ENCODE measurements at regions not wholly inside any gene's neighbourhood (a gene's known extent, or its start where the extent isn't known, plus 50 kb on each side); places are given as distances from the start of the nearest gene placed in this dataset.

- TF ChIP-seq THRB (CRISPR knock-in tag; conservative IDR thresholded peaks at IDR 0.05) (0 out of 2 replicates have a peak, but pooled peaks have one; percentile 20), FOXA1 (IDR thresholded peaks at IDR 0.05; ENCODE audit: borderline replicate concordance) (no peak), ZNF41 (CRISPR knock-in tag; conservative IDR thresholded peaks at IDR 0.05) (peak; percentile 56; the same call in 1 of the 2 replicates), MYC (IDR thresholded peaks at IDR 0.05; ENCODE audit: low read depth, low read length) (no peak), MYC (CRISPR knock-in tag; IDR thresholded peaks at IDR 0.05; ENCODE audit: borderline replicate concordance, low read depth) (no peak), ZNF134 (CRISPR knock-in tag; conservative IDR thresholded peaks at IDR 0.05) (0 out of 2 replicates have a peak, but pooled peaks have one; percentile 36), MEF2D (tag; conservative IDR thresholded peaks at IDR 0.05; ENCODE audit: low read depth) (0 out of 2 replicates have a peak, but pooled peaks have one; percentile 22), CXXC5 (CRISPR knock-in tag; IDR thresholded peaks at IDR 0.05) (peak; percentile 40), ZSCAN32 (CRISPR knock-in tag; IDR thresholded peaks at IDR 0.05) (peak; percentile 79), ZC3H8 (IDR thresholded peaks at IDR 0.05) (no peak), GATAD2B (IDR thresholded peaks at IDR 0.05; ENCODE audit: borderline replicate concordance) (no peak), GABPA (tag; conservative IDR thresholded peaks at IDR 0.05; ENCODE audit: low read depth) (no peak), CBX2 (IDR thresholded peaks at IDR 0.05; ENCODE audit: insufficient read depth, low read length, poor library complexity, severe bottlenecking) (no peak), GABPB2 (CRISPR knock-in tag; conservative IDR thresholded peaks at IDR 0.05) (no peak), ADNP (tag; IDR thresholded peaks at IDR 0.05) (no peak), ZBTB1 (CRISPR knock-in tag; IDR thresholded peaks at IDR 0.05; ENCODE audit: borderline replicate concordance, low read depth) (no peak), PRMT5 (CRISPR knock-in tag; IDR thresholded peaks at IDR 0.05) (peak; percentile 87; the same call in 1 of the 2 replicates), PTBP1 (IDR thresholded peaks at IDR 0.05; ENCODE audit: low read depth, low read length) (no peak), RFX1 (IDR thresholded peaks at IDR 0.05) (no peak)
- TF ChIP-seq, protein P1, sequence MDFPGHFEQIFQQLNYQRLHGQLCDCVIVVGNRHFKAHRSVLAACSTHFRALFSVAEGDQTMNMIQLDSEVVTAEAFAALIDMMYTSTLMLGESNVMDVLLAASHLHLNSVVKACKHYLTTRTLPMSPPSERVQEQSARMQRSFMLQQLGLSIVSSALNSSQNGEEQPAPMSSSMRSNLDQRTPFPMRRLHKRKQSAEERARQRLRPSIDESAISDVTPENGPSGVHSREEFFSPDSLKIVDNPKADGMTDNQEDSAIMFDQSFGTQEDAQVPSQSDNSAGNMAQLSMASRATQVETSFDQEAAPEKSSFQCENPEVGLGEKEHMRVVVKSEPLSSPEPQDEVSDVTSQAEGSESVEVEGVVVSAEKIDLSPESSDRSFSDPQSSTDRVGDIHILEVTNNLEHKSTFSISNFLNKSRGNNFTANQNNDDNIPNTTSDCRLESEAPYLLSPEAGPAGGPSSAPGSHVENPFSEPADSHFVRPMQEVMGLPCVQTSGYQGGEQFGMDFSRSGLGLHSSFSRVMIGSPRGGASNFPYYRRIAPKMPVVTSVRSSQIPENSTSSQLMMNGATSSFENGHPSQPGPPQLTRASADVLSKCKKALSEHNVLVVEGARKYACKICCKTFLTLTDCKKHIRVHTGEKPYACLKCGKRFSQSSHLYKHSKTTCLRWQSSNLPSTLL (IDR thresholded peaks at IDR 0.05): no peak
- TF ChIP-seq, protein P2, sequence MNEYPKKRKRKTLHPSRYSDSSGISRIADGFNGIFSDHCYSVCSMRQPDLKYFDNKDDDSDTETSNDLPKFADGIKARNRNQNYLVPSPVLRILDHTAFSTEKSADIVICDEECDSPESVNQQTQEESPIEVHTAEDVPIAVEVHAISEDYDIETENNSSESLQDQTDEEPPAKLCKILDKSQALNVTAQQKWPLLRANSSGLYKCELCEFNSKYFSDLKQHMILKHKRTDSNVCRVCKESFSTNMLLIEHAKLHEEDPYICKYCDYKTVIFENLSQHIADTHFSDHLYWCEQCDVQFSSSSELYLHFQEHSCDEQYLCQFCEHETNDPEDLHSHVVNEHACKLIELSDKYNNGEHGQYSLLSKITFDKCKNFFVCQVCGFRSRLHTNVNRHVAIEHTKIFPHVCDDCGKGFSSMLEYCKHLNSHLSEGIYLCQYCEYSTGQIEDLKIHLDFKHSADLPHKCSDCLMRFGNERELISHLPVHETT (CRISPR knock-in tag; conservative IDR thresholded peaks at IDR 0.05 in 1 of 2, IDR thresholded peaks at IDR 0.05 in 1 of 2): no peak
- TF ChIP-seq, protein P3, sequence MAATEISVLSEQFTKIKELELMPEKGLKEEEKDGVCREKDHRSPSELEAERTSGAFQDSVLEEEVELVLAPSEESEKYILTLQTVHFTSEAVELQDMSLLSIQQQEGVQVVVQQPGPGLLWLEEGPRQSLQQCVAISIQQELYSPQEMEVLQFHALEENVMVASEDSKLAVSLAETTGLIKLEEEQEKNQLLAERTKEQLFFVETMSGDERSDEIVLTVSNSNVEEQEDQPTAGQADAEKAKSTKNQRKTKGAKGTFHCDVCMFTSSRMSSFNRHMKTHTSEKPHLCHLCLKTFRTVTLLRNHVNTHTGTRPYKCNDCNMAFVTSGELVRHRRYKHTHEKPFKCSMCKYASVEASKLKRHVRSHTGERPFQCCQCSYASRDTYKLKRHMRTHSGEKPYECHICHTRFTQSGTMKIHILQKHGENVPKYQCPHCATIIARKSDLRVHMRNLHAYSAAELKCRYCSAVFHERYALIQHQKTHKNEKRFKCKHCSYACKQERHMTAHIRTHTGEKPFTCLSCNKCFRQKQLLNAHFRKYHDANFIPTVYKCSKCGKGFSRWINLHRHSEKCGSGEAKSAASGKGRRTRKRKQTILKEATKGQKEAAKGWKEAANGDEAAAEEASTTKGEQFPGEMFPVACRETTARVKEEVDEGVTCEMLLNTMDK (IDR thresholded peaks at IDR 0.05; ENCODE audit: borderline replicate concordance, insufficient read depth, low read depth, low read length, poor library complexity, severe bottlenecking): no peak
These were observed 182.9 kb upstream of the KCND3 start (continued) for GRCh38 chr1:112172294-112172882.

All from K562 (cell line).